ENCODE measurements at regions not wholly inside any gene's neighbourhood (a gene's known extent, or its start where the extent isn't known, plus 50 kb on each side); places are given as distances from the start of the nearest gene placed in this dataset.
A peak's percentile ranks its signal among the peaks of the same experiment; 100 is the strongest.

- DNase-seq: no peak
Observed at GRCh38 chr2:200138391-200139124, 167.9 kb upstream of the SPATS2L start.

- no peak for DNase-seq
Observed at GRCh38 chr2:200144571-200144970, 161.9 kb upstream of the SPATS2L start.

- no peak for DNase-seq
Observed at GRCh38 chr2:200146501-200146900, 160.0 kb upstream of the SPATS2L start.

GRCh38 chr2:200147371-200147770, 159.1 kb upstream of the SPATS2L start:
- DNase-seq: no peak

GRCh38 chr2:200148366-200148765, 158.1 kb upstream of the SPATS2L start:
- no peak for DNase-seq

- DNase-seq: no peak
Observed at GRCh38 chr2:200150411-200151086, 155.9 kb upstream of the SPATS2L start.

GRCh38 chr2:200155652-200156051, 150.8 kb upstream of the SPATS2L start:
- no peak for DNase-seq

GRCh38 chr2:200156166-200156835, 150.2 kb upstream of the SPATS2L start:
- peak; percentile 57 for DNase-seq

GRCh38 chr2:200158647-200159356, 147.7 kb upstream of the SPATS2L start:
- no peak for DNase-seq

GRCh38 chr2:200159357-200159707, 147.2 kb upstream of the SPATS2L start:
- DNase-seq: no peak

GRCh38 chr2:200159829-200160781, 146.4 kb upstream of the SPATS2L start:
- peak; percentile 0 for DNase-seq

GRCh38 chr2:200161458-200161857, 145.0 kb upstream of the SPATS2L start:
- DNase-seq: no peak

- no peak for DNase-seq
Observed at GRCh38 chr2:200165687-200166086, 140.8 kb upstream of the SPATS2L start.

- no peak for DNase-seq
Observed at GRCh38 chr2:200168641-200169555, 137.6 kb upstream of the SPATS2L start.

GRCh38 chr2:200170221-200170620, 136.3 kb upstream of the SPATS2L start:
- no peak for DNase-seq

GRCh38 chr2:200171731-200172482, 134.6 kb upstream of the SPATS2L start:
- DNase-seq: no peak

- no peak for DNase-seq
Observed at GRCh38 chr2:200172521-200172920, 134.0 kb upstream of the SPATS2L start.

- no peak for DNase-seq
Observed at GRCh38 chr2:200172944-200173581, 133.4 kb upstream of the SPATS2L start.

- no peak for DNase-seq
Observed at GRCh38 chr2:200173691-200174090, 132.8 kb upstream of the SPATS2L start.

Measured in dermis blood vessel endothelial cell (primary cell).